GM18951 (cell line): ENCODE measurements at regions not wholly inside any gene's neighbourhood (a gene's known extent, or its start where the extent isn't known, plus 50 kb on each side); places are given as distances from the start of the nearest gene placed in this dataset.

Source experiments
- POLR2A ChIP-seq: IDR thresholded peaks from 4 replicates; pipeline ENCODE4 v1.6.1; 2011; ENCODE audit warnings: mild to moderate bottlenecking; ENCODE audit not compliant: insufficient read length, insufficient read depth; ENCODE audit errors: extremely low read depth
- in situ Hi-C: fragments of 300-500 bp; cut with MboI; formaldehyde crosslinking; loops from one replicate; pipeline ENCODE4 v1.12.0; 2022; ENCODE audit warnings: low sequenced_read_pairs, mixed read lengths, inconsistent platforms; ENCODE audit not compliant: unreplicated experiment

DNA sequence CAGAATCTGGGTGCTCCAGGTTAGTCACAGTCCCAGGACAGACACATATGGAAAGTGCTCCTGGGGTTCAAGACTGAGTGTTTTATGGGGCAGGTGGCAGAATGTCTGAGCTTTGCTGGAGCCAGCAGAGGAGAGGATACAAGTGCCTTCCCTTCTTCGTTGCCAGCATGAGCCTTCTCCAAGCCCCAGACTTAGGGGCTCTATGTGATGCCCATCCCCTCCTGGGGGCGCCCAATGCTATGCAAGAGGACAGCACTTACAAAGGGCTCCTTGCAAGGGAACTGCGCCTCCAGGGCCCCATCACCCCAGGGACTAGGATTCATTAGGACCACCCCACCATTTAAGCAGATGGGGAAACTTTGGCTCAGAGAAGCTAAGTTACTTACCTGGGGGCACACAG is 581.9 kb downstream of the BUD13 start:
- in situ Hi-C loops: no loop called here
- no peak for TF ChIP-seq POLR2A

DNA sequence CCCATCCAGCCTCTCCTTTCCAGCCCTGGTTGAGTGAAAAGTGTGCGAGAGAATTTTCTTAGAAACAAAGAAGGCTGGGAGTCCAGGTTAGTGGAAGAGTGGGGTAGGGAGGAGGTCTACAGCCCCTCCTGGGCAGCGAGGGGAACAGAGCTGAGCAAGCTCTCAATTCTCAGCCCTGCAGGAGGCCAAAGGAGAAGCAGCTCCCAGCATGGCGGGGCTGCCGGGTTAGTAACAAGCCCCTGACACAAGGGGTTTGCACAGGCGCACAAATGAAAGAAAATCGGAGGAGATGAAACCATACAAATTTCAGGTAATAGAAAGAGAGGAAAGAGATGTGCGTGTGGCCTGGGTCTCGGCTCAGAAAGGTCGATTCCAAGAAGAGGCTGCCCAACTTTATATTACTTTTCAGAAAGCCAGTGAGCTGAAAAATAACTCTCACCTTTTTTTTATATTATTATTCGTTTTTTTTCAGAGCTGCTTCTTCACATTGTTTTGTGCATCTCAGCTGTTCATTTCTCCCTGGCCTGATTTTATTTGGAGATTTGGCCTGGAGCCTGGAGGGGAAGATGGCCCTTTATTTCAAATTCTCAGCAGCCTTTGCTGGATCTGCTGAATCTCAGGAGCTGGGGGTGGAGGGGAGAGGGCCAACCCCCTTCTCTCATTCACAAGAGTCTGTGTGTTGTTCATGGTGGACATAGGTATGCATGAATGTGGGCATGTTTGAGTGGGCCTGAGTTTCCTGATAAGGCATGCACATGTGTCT is 583.2 kb downstream of the BUD13 start:
- TF ChIP-seq POLR2A: no peak

DNA sequence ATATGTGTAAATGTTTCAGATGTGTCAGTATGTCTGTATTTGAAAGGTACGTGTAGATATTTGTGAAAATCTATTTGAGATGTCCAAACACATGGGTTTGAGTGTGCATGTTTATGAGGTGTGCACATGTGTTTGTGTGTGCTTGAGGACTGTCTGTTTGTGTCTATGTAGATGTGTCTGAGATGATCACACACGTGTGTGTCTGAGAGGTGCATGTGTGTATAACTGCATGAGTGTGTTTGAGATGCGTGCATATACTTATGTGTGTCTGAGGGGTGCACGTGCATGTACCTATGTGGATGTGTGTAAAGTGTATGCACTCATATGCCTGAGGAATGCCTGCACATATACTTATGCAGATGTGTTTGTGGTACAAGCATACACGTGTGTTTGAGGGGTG is 584.4 kb downstream of the BUD13 start:
- in situ Hi-C loops: no loop called here
- no peak for TF ChIP-seq POLR2A

More for the DNA sequence above, 583.2 kb downstream of the BUD13 start:
- in situ Hi-C loops: no loop called here

DNA sequence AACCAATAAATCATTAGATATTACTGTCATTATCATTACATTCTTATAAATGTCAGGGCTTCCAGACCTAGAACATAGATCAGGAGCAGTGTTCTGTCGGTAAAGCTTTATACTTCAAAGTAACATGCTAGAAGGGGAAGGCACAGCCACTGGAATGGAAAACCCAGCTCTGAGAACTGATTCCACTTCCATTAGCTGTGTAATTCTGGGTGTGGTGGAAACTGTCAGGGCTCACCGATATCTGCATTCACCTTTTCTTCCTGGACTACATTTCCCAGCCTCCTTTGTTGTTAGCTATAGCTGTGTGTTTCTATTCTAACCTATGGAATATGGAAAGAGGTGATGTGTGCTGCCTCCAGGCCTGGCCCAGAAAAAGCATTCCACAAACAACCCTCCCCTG is 585.8 kb downstream of the BUD13 start:
- in situ Hi-C loops: no loop called here
- no peak for TF ChIP-seq POLR2A

DNA sequence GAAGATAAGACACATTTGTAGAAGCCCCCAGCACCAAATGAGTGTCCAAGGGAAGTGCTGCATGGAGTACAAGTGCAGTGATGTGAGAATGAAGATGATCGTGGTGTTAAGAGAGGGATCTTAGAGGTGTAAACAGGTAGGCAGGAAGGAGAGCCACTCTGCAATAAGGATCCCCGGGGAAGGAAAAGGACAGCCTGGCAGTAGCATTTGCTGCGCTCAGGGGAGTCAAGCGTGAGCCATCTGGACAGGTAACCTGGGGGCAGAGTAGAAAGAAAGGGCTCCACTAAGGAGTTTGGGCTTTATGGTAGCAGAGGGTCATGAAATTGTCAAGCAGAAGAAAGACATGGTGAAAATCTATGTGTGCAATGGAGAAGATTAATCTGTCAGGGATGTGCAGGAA is 587.2 kb downstream of the BUD13 start:
- in situ Hi-C loops: no loop called here
- no peak for TF ChIP-seq POLR2A

DNA sequence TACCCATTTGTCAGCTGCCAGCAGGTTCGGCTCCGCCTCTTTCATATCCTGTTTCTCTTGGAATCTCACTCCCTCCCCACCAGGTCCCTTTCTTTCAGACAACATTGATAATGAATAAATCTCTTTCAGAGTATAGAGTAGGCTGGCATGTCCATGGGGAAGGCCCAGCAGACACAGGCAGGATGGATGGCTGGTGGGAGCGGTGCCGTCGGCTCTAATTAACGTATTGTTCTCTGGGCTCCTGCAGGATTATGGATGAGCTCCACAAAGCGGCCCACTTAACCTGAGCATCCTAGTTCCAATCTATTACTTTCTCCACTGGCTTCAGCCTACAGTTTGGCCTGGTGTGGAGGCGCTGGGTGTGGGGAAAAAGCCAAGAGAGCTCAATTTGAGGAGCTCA is 588.0 kb downstream of the BUD13 start:
- in situ Hi-C loops: no loop called here
- no peak for TF ChIP-seq POLR2A

DNA sequence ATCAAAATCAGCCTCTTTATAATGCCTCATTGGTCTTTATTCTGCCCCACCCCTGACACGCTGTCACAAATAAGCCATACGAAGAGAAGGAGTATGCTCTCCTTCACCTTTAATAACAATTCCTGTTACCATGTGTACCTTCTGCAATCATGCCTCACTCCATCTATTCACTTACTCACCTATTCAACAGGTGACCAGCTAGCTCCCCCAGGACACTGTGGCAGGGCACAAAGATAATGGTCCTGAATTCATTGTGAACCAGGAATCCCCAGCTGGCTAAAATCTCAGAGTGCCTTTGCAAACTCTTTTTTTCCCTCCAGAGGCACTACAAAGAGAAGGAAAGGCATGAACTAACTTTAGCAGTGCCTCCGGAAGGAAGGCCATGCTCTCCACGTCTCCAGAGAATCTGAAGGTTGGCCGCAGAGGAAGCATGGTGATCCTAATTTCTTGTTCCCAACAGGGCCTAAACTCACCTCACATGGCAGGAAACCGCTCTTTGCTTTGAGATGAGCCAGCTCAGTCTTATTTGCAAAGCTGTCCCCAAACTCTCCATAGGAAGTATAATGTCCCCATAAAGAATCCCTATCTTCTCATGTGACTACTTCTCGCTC is 590.3 kb downstream of the BUD13 start:
- TF ChIP-seq POLR2A: no peak
- in situ Hi-C loops: no loop called here

DNA sequence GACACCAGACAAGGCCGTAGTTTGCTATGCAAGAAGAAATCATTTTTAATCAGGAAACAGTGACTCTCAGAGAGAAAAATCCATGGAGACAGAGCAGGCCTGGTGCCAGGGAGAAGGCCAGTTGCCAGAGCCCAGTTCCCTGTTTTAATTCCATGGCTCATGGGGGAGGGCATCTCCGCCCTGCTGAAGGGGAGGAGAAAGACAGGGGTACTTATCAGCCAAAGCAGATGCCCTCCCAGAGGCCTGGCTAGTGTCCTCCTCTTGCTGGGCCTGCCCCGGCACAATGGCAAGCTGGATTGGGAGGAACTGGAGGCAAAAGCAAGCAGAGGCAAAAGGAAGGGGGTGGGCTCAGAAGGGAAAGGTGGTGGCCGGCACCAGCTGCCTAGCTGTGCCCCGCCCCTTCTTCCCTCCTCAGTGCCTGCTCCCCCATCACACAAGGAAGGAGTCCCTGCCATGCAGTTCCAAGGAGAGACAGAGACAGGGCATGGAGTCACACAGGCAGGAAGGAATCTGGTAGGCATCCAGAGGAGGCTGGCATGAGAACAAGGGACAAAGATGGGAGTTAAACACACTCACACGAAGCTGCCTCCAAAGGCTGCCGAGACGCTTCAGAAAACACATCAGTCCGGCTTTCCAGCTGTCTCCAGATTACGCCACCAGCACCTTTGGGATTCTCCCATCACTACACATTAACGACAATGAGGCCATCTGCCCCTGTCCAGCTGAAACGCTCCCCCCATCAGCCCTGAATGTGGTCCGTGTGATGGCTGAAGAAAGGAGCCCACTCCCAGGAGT is 591.8 kb downstream of the BUD13 start:
- in situ Hi-C loops: no loop called here
- no peak for TF ChIP-seq POLR2A

DNA sequence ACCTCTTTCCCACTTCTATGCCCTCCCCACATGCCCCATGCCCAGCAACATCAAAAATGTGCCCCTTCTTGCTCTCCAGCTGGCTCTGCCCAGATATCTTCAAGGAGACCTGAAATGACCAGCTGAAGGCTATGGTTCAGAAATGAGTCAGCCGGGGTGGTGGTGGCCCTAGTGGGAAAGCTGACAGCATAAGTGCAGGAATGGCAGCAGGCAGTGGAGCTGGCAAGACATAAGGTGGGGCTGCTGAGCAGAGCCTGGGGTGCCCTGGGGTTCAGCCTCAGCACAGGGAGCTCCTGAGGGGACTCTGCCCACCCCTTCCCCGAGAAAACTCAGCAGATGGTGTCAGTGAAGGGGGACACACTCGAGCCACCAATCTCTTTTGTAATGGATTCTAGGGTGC is 593.4 kb downstream of the BUD13 start:
- no peak for TF ChIP-seq POLR2A
- in situ Hi-C loops: no loop called here

DNA sequence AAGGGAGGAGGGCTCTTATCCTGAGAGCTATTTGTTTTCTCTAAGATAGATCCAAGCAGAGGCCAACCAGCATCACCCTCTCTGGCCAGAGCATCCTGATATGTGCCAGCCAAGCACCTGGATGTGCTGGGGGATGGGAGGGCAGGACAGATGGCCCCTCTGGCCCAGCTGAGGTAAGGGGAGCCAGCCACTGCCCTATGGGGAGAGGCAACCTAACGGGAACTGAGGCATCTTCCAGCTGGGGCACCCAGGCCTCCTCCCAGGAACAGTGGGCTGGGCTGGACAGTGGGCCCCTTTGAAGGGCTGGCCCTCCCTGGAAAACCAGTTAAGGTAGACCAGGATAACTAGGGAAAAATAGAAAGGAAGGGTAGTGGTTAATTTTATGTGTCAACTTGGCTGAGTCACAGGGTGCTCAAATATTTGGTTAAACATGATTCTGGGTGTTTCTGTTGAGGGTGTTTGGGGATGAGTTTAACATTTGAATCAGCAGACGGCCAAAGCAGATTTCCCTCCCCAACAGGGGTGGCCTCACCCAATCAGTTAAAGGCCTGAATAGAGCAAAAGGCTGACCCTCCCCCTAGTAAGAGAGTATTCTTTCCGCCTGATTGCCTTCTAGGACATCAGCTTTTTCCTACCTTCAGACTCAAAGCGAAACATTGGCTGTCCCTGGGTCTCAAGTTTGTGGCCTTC is 595.1 kb downstream of the BUD13 start:
- in situ Hi-C loops: no loop called here
- TF ChIP-seq POLR2A: no peak

DNA sequence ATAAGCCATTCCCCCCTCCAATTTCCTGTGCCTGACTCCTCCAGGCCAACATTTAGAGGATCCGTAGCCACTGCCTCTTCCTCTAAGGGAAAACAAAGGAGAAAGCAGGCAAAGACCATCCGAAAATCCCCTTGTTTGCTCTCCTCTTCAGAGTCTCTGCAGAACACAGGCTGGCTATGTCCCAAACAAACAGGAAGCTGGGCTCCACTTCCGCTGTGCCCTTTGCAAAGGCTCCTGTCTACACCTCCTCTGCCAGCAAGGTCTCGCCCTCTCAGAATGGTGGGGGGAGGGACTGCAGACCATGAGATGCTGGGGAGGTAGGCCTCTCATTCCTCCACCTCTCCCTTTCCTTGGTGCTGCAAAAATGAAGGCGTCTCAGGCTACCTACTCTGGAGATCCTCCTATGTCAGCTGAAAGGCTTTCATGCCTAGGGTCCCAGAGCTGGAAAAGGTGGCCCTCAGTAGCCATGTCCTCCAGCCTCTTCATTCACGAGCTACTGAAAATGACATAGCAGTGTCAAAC is 596.2 kb downstream of the BUD13 start:
- no peak for TF ChIP-seq POLR2A
- in situ Hi-C loops: no loop called here

DNA sequence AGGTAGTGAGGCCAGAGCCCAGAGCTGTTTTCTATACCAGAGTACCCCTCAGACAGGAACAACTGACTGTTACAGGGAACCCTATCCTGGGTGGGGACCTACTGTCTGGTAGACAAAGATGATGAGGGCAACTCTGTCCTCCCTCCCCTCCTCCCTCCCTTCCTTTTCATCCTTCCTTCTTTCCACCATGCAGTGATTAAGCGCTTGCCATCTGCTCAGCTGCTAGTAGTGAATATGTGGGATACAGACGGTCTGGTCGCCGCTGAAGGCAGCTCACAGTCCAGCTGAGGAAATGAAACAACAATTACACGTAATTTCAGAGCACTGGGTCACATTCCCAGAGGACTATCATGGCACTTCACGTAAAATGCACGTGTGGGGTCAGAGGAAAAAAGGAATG is 597.1 kb downstream of the BUD13 start:
- no peak for TF ChIP-seq POLR2A
- in situ Hi-C loops: no loop called here
